Activated naive CD8-positive, alpha-beta T cell treated with anti-CD3 and anti-CD28 coated beads, Interleukin-2, amount 10 ng/mL, durations not matched to agents 7 days and 5 days (primary cell): ENCODE measurements at regions not wholly inside any gene's neighbourhood (a gene's known extent, or its start where the extent isn't known, plus 50 kb on each side); places are given as distances from the start of the nearest gene placed in this dataset.

Experiments used
- ATAC-seq: fragments of 150-1000 bp; cut with Tn5 transposase; one replicate; pipeline ENCODE4 v1.10.0; 2021; ENCODE audit warnings: low read depth, moderate library complexity
- POLR2A ChIA-PET: fragments of 350-600 bp; sonication (Branson Sonifier 250); formaldehyde crosslinking; loops from one replicate; lab custom pipeline; 2021; ENCODE audit warnings: antibody characterized with exemption; lab: Charles Lee
- DNase-seq: peaks from one replicate; pipeline ENCODE4 v3.0.0; 2021
- H3K27ac Mint-ChIP-seq: one replicate; pipeline ENCODE4 v1.8.0; 2022; ENCODE audit warnings: mild to moderate bottlenecking, mixed read lengths
- H3K27me3 Mint-ChIP-seq: one replicate; pipeline ENCODE4 v1.8.0; 2022; ENCODE audit warnings: mild to moderate bottlenecking, moderate library complexity, mixed read lengths
- H3K36me3 Mint-ChIP-seq: one replicate; pipeline ENCODE4 v1.8.0; 2021; ENCODE audit warnings: mild to moderate bottlenecking, mixed read lengths
- H3K4me1 Mint-ChIP-seq: one replicate; pipeline ENCODE4 v1.8.0; 2021; ENCODE audit warnings: mixed read lengths
- H3K4me3 Mint-ChIP-seq: one replicate; pipeline ENCODE4 v1.8.0; 2022; ENCODE audit warnings: mild to moderate bottlenecking, moderate library complexity, mixed read lengths
- H3K9me3 Mint-ChIP-seq: one replicate; pipeline ENCODE4 v1.8.0; 2021; ENCODE audit warnings: mixed read lengths

DNA sequence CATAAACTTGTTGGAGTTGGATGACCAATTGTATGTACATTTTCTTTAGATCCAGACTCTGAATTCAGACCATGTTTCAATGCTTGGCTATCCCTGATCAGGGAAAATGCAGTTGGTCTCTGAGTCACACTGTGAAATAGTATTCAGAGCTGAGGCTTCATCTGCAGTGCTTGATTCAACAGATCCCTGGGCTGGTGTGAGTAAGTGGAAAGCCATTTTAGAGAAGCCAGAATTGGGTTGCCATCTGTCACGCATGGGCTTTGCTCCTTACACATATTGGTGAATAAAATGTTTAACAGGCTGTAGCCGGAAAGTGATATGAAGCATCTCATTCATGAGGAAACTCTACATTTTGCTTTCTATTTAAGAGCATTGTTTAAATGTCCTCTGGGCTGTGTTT is 50.0 kb upstream of the ACYP2 start:
- H3K36me3 Mint-ChIP-seq: peaks cover 3% of the 10 kb centered on the region

DNA sequence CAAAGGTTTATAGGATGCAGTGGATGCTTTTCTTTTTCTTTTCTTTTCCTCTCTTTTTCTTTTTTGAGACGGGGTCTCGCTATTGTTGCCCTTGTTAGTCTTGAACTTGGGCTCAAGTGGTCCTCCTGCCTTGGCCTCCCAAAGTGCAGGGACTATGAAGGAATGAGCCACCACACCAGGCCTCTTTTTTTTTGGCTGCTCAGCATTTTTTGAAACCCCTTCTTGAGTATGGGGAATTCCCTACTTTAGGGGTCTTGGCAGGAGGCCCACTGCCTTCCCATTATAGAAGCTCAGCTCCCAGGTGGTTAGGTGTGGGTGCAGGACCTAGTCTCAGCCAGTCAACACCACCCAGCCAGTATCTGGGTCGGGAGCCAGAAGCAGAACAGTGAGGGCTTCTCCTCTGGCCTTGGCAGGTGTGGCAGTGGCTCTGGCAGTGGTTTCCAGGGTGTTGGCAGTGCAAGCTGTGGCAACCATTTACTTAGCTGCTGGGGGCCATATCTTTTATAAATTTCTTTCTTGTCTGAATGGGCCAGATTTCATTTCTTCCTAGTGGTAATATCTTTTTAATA is 51.4 kb upstream of the ACYP2 start:
- Mint-ChIP-seq H3K27me3 (no peaks in the 10 kb centered on the region), H3K4me3 (no peak overlapping the region), H3K36me3 (peaks cover 6% of the 10 kb centered on the region), H3K9me3 (peaks cover 4% of the 10 kb centered on the region), H3K4me1 (peaks cover 1% of the 10 kb centered on the region), H3K27ac (no peak overlapping the region)
- POLR2A ChIA-PET: interaction anchor here (0.6 kb wide), 1 partner anchor 70 kb away, joined by 4 read pairs; no protein-coding TSS in a partner anchor
- DNase-seq (no peak), ATAC-seq (no peak)

More for the DNA sequence above, 50.0 kb upstream of the ACYP2 start:
- ATAC-seq (no peak), DNase-seq (no peak)
- Mint-ChIP-seq H3K4me3 (no peak overlapping the region), H3K27ac (no peak overlapping the region), H3K27me3 (no peaks in the 10 kb centered on the region), H3K9me3 (peaks cover 2% of the 10 kb centered on the region), H3K4me1 (peaks cover 1% of the 10 kb centered on the region)
- POLR2A ChIA-PET: no interaction called here

DNA sequence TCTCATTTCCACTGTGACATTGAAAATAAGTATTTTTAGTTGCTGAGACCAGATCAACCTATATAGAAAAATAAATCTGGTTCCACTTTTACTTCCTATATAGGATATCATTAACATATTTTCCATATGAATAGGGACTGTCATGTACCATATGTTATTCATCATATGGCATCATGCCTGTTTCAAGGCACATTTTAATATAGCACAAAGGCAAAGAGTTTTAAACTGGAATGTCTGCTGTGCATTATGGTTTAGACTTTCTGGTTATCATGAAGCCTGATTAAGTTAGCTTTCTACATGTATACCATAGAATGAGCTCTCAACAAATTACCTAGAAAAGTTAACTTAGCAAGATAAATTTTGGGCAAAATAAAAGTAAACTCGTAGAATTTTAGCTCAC is 53.0 kb upstream of the ACYP2 start:
- no peaks in the 10 kb centered on the region for H3K27me3 Mint-ChIP-seq
- peaks cover 1% of the 10 kb centered on the region for H3K4me1 Mint-ChIP-seq
- H3K36me3 Mint-ChIP-seq: peaks cover 14% of the 10 kb centered on the region
- H3K27ac Mint-ChIP-seq: no peak overlapping the region
- H3K9me3 Mint-ChIP-seq: peaks cover 4% of the 10 kb centered on the region
- ATAC-seq: no peak
- no peak overlapping the region for H3K4me3 Mint-ChIP-seq
- POLR2A ChIA-PET: no interaction called here
- no peak for DNase-seq

DNA sequence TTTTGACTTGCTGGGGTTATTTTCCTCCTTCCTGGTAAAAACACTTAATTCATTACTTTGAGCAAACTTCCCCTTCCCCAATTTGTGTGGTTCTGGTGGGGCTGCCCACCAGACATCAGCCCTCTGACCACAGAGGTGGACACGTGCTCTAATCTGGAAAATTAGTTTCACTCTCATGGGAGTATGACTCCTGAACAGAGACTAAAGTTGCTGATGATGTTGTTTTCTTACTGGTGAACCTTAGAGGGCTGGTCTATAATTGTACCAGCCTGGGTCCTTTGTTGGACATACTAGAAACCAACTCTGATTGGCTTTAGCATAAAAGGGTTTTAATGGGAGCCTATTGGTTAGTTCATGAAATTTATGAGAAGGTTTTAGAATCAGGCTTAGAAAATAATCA is 54.1 kb upstream of the ACYP2 start:
- Mint-ChIP-seq H3K27ac (no peak overlapping the region), H3K27me3 (no peaks in the 10 kb centered on the region), H3K4me1 (peaks cover 1% of the 10 kb centered on the region), H3K9me3 (peaks cover 4% of the 10 kb centered on the region), H3K36me3 (peaks cover 14% of the 10 kb centered on the region), H3K4me3 (no peak overlapping the region)
- DNase-seq: no peak
- no peak for ATAC-seq
- POLR2A ChIA-PET: no interaction called here

DNA sequence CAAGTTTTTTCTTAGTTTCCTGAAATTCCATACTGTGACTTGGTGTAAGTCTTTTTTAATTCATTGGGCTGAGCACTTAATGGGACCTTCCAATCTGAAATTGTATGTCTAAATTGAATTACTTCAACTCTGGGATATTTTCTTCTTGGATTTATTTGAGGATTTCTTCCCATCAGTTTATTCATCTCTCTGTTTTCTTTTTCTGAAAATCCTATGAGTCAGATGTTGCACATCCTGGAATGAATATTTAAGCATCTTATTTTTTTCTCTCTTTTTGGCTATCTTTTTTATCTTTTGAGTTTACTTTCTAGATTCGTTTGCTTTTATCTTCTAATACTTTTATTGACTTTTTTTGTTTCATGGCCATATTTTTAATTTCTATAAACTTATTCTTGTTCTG is 55.4 kb upstream of the ACYP2 start:
- POLR2A ChIA-PET: no interaction called here
- H3K4me1 Mint-ChIP-seq: peaks cover 1% of the 10 kb centered on the region
- no peak for ATAC-seq
- H3K27me3 Mint-ChIP-seq: no peaks in the 10 kb centered on the region
- H3K36me3 Mint-ChIP-seq: peaks cover 14% of the 10 kb centered on the region
- H3K4me3 Mint-ChIP-seq: no peak overlapping the region
- H3K9me3 Mint-ChIP-seq: peaks cover 4% of the 10 kb centered on the region
- DNase-seq: no peak
- no peak overlapping the region for H3K27ac Mint-ChIP-seq

DNA sequence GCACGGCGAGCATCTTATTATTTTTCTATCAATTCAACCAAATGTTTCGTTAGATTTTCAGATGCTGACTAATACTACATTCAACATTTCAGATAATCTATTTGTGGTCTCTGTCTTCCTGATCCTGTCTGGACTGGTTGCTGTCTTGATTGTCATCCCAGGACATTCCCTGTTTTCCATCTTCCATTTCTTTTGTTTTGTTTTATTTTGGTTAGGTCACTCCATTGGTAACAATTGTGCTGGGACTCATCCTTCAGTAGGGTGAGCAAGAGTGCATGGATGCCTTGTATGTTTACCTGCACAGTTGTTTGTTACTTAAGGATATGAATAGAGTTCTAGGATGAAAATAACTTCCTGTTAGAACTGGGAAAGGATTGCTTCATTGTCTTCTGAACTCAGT is 55.9 kb upstream of the ACYP2 start:
- DNase-seq (no peak), ATAC-seq (no peak)
- no peaks in the 10 kb centered on the region for H3K27me3 Mint-ChIP-seq
- H3K27ac Mint-ChIP-seq: no peak overlapping the region
- no peak overlapping the region for H3K4me3 Mint-ChIP-seq
- POLR2A ChIA-PET: no interaction called here
- peaks cover 3% of the 10 kb centered on the region for H3K4me1 Mint-ChIP-seq
- H3K9me3 Mint-ChIP-seq: peaks cover 4% of the 10 kb centered on the region
- peaks cover 14% of the 10 kb centered on the region for H3K36me3 Mint-ChIP-seq

DNA sequence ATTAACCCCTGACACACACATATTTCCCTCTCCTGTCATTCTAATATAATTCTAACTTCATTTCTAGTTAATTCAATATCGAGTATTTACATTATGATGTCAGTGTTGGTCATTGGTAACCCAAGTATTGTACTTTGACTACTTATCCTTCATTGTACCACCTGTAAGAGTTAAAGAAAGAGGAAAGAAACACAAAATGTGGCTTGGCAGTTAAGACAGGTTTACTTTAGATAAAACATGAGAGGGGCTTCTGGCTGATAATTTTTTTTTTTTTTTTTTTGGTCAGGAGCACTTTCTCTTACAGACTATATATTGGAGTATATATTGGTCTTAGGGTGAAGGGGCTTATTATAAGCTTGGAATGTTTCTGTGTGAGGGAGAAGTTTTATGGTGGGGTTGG is 57.0 kb upstream of the ACYP2 start:
- Mint-ChIP-seq H3K36me3 (peaks cover 16% of the 10 kb centered on the region), H3K4me3 (no peak overlapping the region), H3K9me3 (peaks cover 4% of the 10 kb centered on the region), H3K27ac (no peak overlapping the region), H3K4me1 (peaks cover 13% of the 10 kb centered on the region), H3K27me3 (no peaks in the 10 kb centered on the region)
- no peak for ATAC-seq
- no peak for DNase-seq
- POLR2A ChIA-PET: no interaction called here

DNA sequence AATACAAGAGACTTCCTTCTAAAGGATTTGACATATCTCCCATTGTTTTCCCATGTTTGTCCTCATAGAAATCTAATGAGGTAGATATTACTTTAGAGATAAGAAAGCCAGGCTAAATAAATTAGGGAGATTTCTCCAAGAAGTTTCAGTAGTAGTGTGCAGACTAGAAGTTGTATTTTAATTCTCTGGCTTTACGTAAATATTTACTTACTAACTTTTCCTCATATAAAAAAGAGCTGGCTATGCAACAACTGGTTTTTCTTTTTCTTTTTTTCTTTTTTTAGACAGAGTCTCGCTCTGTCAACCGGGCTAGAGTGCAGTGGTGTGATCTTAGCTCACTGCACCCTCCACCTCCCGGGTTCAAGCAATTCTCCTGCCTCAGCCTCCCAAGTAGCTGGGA is 60.6 kb upstream of the ACYP2 start:
- POLR2A ChIA-PET: interaction anchor here (1.0 kb wide), 1 partner anchor 84 kb away, joined by 3 read pairs; the partner anchor contains the start of gene PSME4
- ATAC-seq (no peak), DNase-seq (no peak)
- Mint-ChIP-seq H3K4me3 (no peak overlapping the region), H3K4me1 (peaks cover 18% of the 10 kb centered on the region), H3K36me3 (peaks cover 16% of the 10 kb centered on the region), H3K27ac (no peak overlapping the region), H3K27me3 (no peaks in the 10 kb centered on the region), H3K9me3 (peaks cover 2% of the 10 kb centered on the region)

DNA sequence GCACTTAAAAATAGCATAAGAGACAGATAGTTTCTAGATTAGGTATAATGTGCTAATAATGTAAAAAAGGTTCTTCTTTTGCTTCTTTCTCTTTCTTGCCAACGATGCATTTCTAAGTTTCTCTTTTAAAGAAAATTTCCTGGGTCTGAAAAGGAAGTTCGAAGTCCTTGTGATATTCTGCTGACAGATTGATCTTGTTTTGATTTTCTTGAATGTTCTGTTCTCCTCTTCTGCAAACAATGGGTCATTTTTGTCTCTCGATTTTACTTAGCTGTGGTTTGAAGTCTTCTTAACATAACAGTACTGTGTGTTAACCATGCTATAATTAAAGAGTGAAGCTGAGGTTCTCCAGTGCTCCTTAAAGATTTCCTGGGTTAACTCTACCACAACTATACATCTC is 61.1 kb upstream of the ACYP2 start:
- POLR2A ChIA-PET: interaction anchor here (1.0 kb wide), 1 partner anchor 84 kb away, joined by 3 read pairs; the partner anchor contains the start of gene PSME4
- Mint-ChIP-seq H3K4me1 (peaks cover 18% of the 10 kb centered on the region), H3K4me3 (peak overlapping the region; percentile 64), H3K27ac (peak overlapping the region; percentile 73), H3K27me3 (no peaks in the 10 kb centered on the region), H3K9me3 (no peaks in the 10 kb centered on the region), H3K36me3 (peaks cover 13% of the 10 kb centered on the region)
- DNase-seq (no peak), ATAC-seq (no peak)

DNA sequence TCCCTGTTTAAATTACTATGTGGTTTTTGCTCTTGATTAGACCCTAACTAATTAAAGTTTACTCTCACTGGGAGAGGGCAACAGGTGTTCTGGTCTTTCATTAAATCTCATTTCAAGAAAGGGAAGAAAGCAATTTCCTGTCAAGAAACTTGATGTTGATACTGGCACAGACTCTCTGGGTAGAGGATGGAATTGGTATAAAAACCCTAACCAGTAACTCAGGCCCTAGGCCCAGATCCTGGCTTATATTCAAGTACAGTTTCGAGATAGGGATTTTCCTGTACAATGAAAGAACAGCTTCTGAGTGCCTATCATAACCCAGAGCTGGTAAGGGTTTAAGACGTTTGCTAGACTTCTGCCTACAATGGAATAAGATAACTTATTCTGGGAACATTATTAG is 61.6 kb upstream of the ACYP2 start:
- no peak for ATAC-seq
- Mint-ChIP-seq H3K4me3 (peak overlapping the region; percentile 64), H3K36me3 (peaks cover 13% of the 10 kb centered on the region), H3K27ac (no peak overlapping the region), H3K9me3 (no peaks in the 10 kb centered on the region), H3K4me1 (peaks cover 18% of the 10 kb centered on the region), H3K27me3 (no peaks in the 10 kb centered on the region)
- POLR2A ChIA-PET: interaction anchor here (1.0 kb wide), 1 partner anchor 83 kb away, joined by 3 read pairs; the partner anchor contains the start of gene PSME4
- no peak for DNase-seq

DNA sequence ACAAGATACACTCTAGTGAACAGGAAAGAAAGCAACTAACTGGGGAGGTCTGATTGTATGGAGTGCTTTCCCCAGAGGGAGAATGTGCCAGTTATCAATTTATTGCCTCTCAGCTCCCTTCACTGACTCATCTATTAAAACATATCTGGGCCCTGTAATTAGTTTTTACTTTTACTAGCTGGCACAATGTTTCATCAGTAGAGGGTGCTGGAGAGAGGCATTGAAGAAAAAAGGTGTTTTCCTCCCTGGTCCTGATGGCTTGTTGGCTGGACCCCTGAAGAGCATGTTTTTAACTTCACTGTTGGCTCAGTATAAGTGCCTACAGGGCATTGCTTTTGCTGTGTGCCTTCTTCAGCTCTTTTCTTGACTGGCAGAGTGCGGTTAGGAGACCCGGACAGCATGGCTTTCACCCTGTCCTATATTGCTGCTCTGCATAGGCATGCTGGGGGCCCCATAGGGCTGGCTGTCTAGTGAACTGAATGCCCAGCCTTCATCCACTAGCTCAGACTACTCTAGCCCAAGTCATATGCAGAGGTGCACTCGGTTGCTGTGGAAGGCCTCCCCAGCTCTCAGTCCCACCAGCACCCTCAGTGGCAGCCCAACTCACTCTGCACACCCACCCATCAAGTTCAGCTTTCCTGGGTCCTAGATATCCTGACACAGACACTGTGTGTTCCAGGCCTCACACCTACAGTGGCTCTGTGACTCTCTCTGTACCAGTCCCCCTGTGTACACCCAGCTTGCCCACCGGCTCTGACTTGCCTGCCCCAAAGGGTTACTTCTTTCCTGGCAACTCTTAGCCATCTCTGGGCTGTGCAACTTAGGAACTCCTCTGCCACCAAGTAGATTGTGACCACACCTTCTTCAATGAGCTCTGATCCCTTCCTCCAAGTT is 62.3 kb upstream of the ACYP2 start:
- Mint-ChIP-seq H3K27me3 (no peaks in the 10 kb centered on the region), H3K9me3 (no peaks in the 10 kb centered on the region), H3K4me3 (no peak overlapping the region), H3K4me1 (peaks cover 19% of the 10 kb centered on the region), H3K27ac (peak overlapping the region; percentile 24), H3K36me3 (peaks cover 7% of the 10 kb centered on the region)
- POLR2A ChIA-PET: no interaction called here
- ATAC-seq (no peak), DNase-seq (no peak)

DNA sequence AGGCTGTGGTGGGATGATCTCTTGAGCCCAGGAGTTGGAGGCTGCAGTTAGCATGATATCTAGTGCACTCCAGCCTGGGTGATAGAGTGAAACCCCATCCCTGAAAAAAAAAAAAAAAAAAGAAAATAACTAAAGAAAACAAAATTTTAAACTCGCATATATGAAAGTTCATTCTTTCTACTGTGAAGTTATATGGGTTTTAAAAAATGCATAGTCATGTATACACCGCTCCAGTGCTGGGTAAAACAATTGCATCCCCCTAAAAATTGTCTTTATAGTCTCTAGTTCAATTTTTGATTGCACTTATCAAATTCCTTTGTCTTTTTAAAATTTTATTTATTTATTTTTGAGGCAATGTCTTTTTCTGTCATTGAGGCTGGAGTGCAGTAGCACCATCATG is 65.0 kb upstream of the ACYP2 start:
- H3K4me3 Mint-ChIP-seq: no peak overlapping the region
- no peak overlapping the region for H3K27ac Mint-ChIP-seq
- H3K36me3 Mint-ChIP-seq: peaks cover 6% of the 10 kb centered on the region
- no peaks in the 10 kb centered on the region for H3K27me3 Mint-ChIP-seq
- no peaks in the 10 kb centered on the region for H3K9me3 Mint-ChIP-seq
- DNase-seq (no peak), ATAC-seq (no peak)
- POLR2A ChIA-PET: no interaction called here
- H3K4me1 Mint-ChIP-seq: peaks cover 20% of the 10 kb centered on the region

DNA sequence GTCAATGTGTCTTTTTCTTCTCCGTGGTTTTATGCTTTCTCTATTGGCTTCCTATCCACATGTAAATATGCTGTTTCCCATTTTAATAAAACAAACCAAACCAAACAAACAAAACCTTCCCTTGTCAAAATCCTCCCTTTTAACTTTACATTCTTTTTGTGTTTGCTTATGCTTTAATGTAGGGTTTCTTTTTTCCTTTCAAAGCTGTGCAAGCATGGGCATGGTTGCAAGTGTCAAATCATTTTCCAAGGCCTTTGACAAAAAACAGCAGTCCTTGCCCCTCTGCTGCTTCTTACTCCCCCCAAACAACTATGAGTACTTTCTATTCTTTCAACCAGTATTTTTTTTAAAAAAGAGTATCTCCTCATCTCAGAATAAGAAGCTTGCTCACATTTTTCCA is 66.0 kb upstream of the ACYP2 start:
- no peak for ATAC-seq
- H3K27ac Mint-ChIP-seq: no peak overlapping the region
- peaks cover 6% of the 10 kb centered on the region for H3K9me3 Mint-ChIP-seq
- no peaks in the 10 kb centered on the region for H3K27me3 Mint-ChIP-seq
- H3K36me3 Mint-ChIP-seq: peaks cover 12% of the 10 kb centered on the region
- DNase-seq: no peak
- H3K4me1 Mint-ChIP-seq: peaks cover 17% of the 10 kb centered on the region
- POLR2A ChIA-PET: interaction anchor here (0.6 to 1.5 kb wide), 2 partner anchors 54 to 151 kb away, joined by 3 read pairs; no protein-coding TSS in a partner anchor
- no peak overlapping the region for H3K4me3 Mint-ChIP-seq
